ENCODE measurements at regions not wholly inside any gene's neighbourhood (a gene's known extent, or its start where the extent isn't known, plus 50 kb on each side); places are given as distances from the start of the nearest gene placed in this dataset.

- whole genome bisulfite sequencing, 2 experiments (ENCODE audit: extremely low coverage in 2 of 2, insufficient read length in 1 of 2): 40% methylated on average over 1 of the region's 12 CpGs; no CpG with 5 or more reads in 1 of the 2 experiments
- ATAC-seq (ENCODE audit: low read depth) (peak; percentile 22; the same call in 1 of the 2 replicates), DNase-seq (no peak)
- Histone ChIP-seq H3K27me3 (ENCODE audit: control insufficient read depth, insufficient read depth, low read length) (no peaks in the 10 kb centered on the region), H3K9ac (ENCODE audit: low read depth, low read length) (no peak overlapping the region), H2AFZ (replicated peaks; ENCODE audit: low read length, poor library complexity) (no peak overlapping the region), H3K23ac (ENCODE audit: low read depth, low read length) (no peak overlapping the region), H3K36me3 (ENCODE audit: control insufficient read depth, insufficient read depth, low read length) (no peaks in the 10 kb centered on the region), H2BK5ac (ENCODE audit: low read depth, low read length, poor library complexity, severe bottlenecking) (no peak overlapping the region), H3K79me1 (ENCODE audit: low read depth in 1 of 2, low read length in 2 of 2) (no peaks in the 10 kb centered on the region), H3K4ac (ENCODE audit: low read depth, low read length) (no peak overlapping the region), H2AK5ac (ENCODE audit: low read depth, low read length) (no peak overlapping the region), H2AK9ac (replicated peaks; ENCODE audit: low read depth, low read length, poor library complexity) (no peak overlapping the region), H4K5ac (ENCODE audit: low read depth, low read length) (no peak overlapping the region), H3K18ac (ENCODE audit: low read depth, low read length) (no peak overlapping the region), H3K14ac (replicated peaks; ENCODE audit: low read depth, low read length) (no peak overlapping the region), H2BK15ac (ENCODE audit: low read depth, low read length) (no peak overlapping the region), H3K27ac (ENCODE audit: insufficient read depth, low read length) (no peak overlapping the region), H2BK20ac (ENCODE audit: low read depth, low read length) (no peak overlapping the region), H3K9me3 (ENCODE audit: control insufficient read depth, insufficient read depth, low read length) (no peaks in the 10 kb centered on the region), H3K4me1 (ENCODE audit: control insufficient read depth, insufficient read depth, low read length) (peaks cover 7% of the 10 kb centered on the region; the same call in 1 of the 2 replicates), H3K4me2 (ENCODE audit: low read depth, low read length) (no peak overlapping the region), H3K56ac (ENCODE audit: extremely low read depth, insufficient read depth, low read length) (no peak overlapping the region), H4K91ac (ENCODE audit: insufficient read depth, low read depth, low read length) (no peak overlapping the region), H3K9me1 (ENCODE audit: insufficient read depth, low read length) (peaks cover 4% of the 10 kb centered on the region; the same call in 1 of the 2 replicates), H3K4me3 (ENCODE audit: insufficient read depth, low read depth, low read length) (no peak overlapping the region), H4K8ac (ENCODE audit: low read depth in 2 of 2, low read length in 2 of 2) (no peak overlapping the region), H2BK120ac (ENCODE audit: low read depth, low read length) (no peak overlapping the region), H4K20me1 (ENCODE audit: insufficient read depth, low read length) (no peaks in the 10 kb centered on the region)
- ChIA-PET POLR2A (ENCODE audit: unreplicated experiment) (interaction anchor here (0.6 kb wide), 1 partner anchor 16 kb away, joined by 5 read pairs; no protein-coding TSS in a partner anchor), CTCF (interaction anchor here (1.1 kb wide), 1 partner anchor 69 kb away, joined by 3 read pairs; no protein-coding TSS in a partner anchor)
- intact Hi-C loops (cut with micrococcal nuclease) (no loop called here), dilution Hi-C loops (cut with HindIII; ENCODE audit: low sequenced_read_pairs, unreplicated experiment) (no loop called here), in situ Hi-C loops (cut with MboI; ENCODE audit: low sequenced_read_pairs) (no loop called here)
- no peak for TF ChIP-seq USF2 (IDR thresholded peaks at IDR 0.05; ENCODE audit: low read depth, low read length)
- no peak for TF ChIP-seq MXI1 (IDR thresholded peaks at IDR 0.05; ENCODE audit: borderline replicate concordance, low read depth, low read length)
- TF ChIP-seq SMC3 (IDR thresholded peaks at IDR 0.05; ENCODE audit: low read depth, low read length): no peak
- no peak for TF ChIP-seq ELK1 (IDR thresholded peaks at IDR 0.05; ENCODE audit: borderline replicate concordance, low read depth, low read length)
- TF ChIP-seq CHD1 (IDR thresholded peaks at IDR 0.05; ENCODE audit: low read depth, low read length): no peak
- TF ChIP-seq RFX5 (IDR thresholded peaks at IDR 0.05; ENCODE audit: low read depth, low read length): no peak
- TF ChIP-seq CTCF (conservative IDR thresholded peaks at IDR 0.05; ENCODE audit: low read depth, low read length): no peak
- BruUV-seq (replicated peaks): no TSS peak
These were observed 92.7 kb upstream of the PFKP start for GRCh38 chr10:2974503-2975207.
